ENCODE measurements at regions not wholly inside any gene's neighbourhood (a gene's known extent, or its start where the extent isn't known, plus 50 kb on each side); places are given as distances from the start of the nearest gene placed in this dataset.

DNA sequence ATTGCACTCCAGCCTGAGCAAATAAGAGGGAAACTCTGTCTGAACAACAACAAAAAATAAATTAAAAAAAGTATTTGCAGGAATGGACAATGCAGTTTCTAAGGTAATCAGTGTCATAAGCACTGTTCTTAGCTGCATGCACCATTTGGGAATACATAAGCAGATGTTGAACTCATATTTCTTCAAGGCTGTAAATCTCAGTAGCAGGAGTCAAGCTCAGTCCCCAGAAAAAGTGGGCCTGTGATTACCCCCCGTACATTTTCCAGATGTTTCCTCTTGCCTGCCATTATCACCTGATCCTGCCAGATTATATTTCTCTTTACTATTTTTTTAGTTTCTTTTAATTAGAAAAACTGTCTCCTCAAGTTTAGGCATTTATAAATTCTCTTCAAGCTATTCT lies 667.6 kb upstream of the ANKRD30A start:
- TF ChIP-seq, protein P1, sequence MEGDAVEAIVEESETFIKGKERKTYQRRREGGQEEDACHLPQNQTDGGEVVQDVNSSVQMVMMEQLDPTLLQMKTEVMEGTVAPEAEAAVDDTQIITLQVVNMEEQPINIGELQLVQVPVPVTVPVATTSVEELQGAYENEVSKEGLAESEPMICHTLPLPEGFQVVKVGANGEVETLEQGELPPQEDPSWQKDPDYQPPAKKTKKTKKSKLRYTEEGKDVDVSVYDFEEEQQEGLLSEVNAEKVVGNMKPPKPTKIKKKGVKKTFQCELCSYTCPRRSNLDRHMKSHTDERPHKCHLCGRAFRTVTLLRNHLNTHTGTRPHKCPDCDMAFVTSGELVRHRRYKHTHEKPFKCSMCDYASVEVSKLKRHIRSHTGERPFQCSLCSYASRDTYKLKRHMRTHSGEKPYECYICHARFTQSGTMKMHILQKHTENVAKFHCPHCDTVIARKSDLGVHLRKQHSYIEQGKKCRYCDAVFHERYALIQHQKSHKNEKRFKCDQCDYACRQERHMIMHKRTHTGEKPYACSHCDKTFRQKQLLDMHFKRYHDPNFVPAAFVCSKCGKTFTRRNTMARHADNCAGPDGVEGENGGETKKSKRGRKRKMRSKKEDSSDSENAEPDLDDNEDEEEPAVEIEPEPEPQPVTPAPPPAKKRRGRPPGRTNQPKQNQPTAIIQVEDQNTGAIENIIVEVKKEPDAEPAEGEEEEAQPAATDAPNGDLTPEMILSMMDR (IDR thresholded peaks at IDR 0.05): no peak
- TF ChIP-seq POLR2AphosphoS5 (IDR thresholded peaks at IDR 0.05) (no peak), POLR2A (IDR thresholded peaks at IDR 0.05) (no peak)
